Activated T-cell treated with anti-CD3 and anti-CD28 coated beads for 24 hours (primary cell): ENCODE measurements at regions not wholly inside any gene's neighbourhood (a gene's known extent, or its start where the extent isn't known, plus 50 kb on each side); places are given as distances from the start of the nearest gene placed in this dataset.

Experiments used
- DNase-seq: peaks from one replicate; pipeline ENCODE4 v3.0.0-alpha.2; 2020; ENCODE audit warnings: low read depth

DNA sequence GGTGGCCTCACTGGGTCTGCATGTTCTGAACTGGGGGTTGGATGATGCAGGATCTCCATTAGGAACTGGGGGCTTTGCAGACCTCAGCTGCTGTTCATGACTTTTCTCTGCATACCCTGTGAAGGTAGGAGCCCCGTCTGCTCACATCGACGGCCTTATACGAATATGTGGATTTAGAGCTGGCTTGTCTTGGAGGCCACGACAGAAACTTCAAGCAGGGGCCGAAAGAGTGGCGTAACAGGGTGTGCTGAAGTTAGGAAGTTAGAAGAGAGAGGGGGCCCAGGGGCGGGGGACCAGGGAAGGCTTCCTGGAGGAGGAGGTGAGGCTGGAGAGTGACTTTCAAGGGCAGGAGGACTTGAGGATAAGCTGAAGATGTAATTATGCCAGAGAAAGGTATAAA is 144.9 kb downstream of the TSN start:
- DNase-seq = no peak

- no peak for DNase-seq
Measured at GRCh38 chr2:121902171-121902591, 146.7 kb downstream of the TSN start.

DNA sequence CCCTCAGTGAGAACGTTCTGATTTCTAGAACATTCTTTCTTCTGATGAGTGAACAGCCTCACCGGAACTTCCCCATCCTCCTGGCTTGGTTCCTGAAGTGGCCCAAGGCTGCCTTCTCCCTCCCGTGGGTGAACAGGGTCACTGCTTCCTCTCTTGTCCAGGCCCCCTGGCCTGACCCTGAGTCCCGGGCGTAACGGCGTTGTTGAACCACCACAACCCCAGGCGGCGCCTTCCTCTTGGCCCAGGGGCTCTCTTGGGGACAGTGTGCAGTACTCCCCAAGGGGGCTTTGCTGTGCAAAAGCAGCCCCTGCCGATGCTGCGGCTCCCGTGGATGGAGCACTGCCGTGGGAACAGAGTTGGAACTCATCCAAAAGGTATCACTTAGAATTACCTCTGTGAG is 147.2 kb downstream of the TSN start:
- DNase-seq = no peak

GRCh38 chr2:121903037-121903689 is 147.7 kb downstream of the TSN start:
- no peak for DNase-seq

- DNase-seq = no peak
Measured at GRCh38 chr2:121904656-121905055, 149.2 kb downstream of the TSN start.

DNA sequence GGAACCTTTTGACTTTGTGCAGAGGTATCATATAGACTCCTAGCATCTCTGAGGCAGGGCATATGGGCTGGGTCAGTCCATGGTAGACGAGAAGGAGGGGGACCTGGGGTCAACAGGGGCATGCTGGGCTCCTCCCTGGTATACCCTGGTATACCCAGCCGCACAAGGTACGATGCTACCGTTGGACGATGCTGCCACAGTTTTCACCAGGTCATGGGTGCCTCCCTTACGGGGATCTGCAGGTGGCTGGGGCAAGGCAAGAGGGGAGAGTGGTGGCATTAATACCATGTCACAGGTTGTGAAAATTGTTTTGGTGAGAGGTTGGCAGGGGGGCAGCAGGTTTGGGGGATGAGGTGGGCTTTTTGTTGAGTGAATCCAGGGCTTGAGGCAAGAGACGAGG is 149.8 kb downstream of the TSN start:
- DNase-seq = no peak

DNA sequence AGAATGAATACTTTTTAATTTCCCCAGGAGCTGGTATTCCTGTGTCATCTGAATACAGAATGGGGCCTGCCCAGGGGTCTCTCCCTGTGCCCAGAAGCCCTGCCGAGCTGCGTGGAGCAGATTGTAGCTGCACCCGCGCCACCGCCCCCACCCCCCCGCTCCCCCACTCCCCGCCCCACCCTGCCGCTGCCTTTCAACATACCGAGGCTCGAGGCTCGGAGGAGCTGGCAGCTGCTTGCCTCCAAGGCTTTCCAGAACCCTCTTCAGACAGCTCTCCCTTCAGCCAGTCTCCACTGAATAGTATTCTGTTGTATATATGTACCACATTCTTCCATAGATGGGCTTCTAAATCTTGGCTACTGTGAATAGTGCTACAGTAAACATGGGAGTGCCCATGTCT is 150.7 kb downstream of the TSN start:
- DNase-seq = no peak

DNA sequence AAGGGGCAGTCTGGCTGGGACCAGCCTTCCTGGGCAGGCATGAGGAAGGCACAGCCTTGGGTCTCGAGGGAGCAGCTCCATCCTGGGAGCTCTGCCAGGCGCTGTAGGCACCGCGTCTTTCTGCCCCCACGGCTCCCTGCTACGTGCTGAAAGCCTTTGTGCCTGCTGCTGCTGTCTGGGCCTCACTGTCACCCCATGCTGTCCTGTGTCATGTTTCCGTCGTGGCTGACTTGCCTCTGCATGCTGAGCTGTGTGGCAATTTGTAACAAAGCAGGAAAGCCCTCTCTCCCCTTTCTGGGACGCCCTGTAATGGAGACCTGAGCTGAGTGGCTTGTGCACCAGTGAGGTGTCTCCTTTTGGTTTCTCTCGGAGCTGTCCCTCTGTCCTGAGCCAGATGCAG is 152.5 kb downstream of the TSN start:
- DNase-seq = no peak

DNA sequence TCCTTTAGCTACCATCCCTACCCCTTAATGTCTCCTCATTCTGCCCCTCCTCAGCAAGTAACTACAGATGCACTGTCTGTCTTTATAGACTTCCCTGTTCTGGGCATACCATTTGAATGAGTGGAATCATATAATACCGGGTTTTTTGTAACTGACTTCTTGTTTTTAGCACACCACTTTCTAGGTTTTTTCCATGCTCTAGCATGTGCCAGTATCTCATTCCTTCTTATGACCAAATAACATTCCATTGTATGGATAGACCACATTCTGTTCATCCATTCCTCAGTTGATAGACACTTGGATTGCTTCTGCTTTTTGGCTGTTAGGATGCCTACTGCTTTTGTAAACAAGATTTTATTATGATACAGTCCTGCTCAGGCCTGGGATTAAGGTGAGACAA is 154.7 kb downstream of the TSN start:
- DNase-seq = no peak

- DNase-seq = no peak
Measured at GRCh38 chr2:121911036-121911435, 155.6 kb downstream of the TSN start.

GRCh38 chr2:121917143-121917542 is 161.7 kb downstream of the TSN start:
- no peak for DNase-seq

DNA sequence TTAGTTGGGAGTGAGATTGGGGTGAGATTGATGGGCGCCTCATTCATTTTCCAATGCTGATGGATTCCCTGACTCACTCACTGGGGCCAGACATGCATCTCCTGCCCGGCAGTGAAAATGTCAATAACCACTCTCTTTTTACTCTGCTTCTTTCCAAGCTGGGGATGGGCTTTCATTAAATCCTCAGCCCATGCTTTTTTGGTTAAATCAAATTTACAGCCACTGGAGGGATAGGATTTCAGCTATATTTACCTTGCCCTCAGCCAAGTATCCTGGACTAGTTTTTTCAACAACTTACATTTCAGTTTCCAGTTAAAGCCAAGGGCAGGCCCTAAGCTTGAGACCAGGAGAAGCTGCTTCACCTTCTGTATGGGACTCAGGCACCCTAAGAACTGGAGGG is 162.8 kb downstream of the TSN start:
- no peak for DNase-seq

- DNase-seq = no peak
Measured at GRCh38 chr2:121919803-121920202, 164.4 kb downstream of the TSN start.

DNA sequence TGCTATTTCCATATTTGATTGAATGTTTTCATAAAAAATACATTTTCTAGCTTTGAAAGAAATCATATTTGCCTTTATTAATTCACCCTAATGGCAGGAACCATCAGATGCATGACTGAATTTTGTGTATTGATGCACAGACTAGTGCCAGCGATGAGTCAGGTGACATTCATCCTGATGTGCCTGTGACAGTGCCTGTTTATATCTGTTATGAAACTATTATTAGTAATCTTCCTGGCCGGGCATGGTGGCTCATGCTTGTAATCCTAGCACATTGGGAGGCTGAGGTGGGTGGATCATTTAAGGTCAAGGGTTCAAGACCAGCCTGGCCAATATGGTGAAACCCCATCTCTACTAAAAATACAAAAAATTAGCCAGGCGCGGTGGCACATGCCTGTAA is 170.0 kb downstream of the TSN start:
- DNase-seq = no peak

DNA sequence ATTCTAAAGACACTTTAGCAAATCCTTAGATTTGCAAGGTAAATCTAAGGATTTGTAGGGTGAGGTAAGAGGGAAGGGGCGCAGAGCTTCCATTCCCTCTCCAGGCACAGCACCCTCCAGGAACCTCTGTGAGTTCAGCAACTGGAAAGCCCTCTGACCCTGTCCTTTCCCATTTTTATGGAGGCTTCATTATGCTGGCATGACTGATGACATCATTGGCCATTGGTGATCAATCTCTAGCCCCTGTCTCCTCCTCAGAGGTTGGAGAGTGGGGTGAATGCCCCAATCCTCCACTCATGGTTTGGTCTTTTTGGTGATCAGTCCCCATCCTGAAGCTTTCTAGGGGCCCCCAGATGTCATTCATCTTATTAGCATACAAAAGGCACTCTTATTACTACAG is 187.8 kb downstream of the TSN start:
- no peak for DNase-seq

DNA sequence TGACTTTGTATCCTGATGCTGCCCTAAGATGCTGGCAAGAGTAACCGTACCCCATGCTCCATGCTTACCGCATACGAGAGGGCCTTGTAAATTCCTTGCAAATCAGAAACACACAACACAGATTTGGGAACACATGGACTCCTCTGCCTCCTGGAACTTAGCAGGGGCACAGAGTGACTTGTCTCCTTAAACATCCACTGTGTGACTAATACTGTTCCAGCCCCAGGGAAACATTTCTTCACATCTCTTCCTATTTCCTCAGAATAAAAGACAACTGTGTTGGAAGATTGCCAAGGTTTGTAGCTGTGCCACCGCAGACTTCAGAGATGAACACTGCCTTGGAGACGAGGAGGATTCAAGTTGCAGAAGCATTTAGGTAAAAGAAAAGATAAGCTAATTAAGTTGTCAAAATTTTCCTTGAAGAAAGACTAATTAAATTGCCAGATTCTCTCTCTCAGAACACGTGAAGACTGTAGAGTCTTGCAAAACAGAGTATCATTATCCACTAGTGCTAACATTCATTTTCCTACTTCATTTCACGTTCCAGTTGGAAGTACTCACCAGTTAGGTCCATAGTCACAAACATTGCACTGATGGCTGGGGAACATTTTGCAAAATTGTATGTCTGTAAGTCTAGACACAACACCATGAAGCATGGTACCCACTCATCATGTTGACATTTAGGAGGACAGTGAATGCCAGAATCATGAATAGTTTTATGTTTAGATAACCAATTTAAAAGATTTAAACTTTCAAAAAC is 188.8 kb downstream of the TSN start:
- DNase-seq = no peak

GRCh38 chr2:121947674-121948073 is 192.2 kb downstream of the TSN start:
- DNase-seq = no peak

GRCh38 chr2:121949271-121949670 is 193.8 kb downstream of the TSN start:
- no peak for DNase-seq

GRCh38 chr2:121955426-121955825 is 200.0 kb downstream of the TSN start:
- no peak for DNase-seq

- no peak for DNase-seq
Measured at GRCh38 chr2:121955872-121956271, 200.4 kb downstream of the TSN start.

- no peak for DNase-seq
Measured at GRCh38 chr2:121960251-121960650, 204.8 kb downstream of the TSN start.

GRCh38 chr2:121961761-121962160 is 206.3 kb downstream of the TSN start:
- no peak for DNase-seq

- no peak for DNase-seq
Measured at GRCh38 chr2:121965661-121966060, 210.2 kb downstream of the TSN start.

DNA sequence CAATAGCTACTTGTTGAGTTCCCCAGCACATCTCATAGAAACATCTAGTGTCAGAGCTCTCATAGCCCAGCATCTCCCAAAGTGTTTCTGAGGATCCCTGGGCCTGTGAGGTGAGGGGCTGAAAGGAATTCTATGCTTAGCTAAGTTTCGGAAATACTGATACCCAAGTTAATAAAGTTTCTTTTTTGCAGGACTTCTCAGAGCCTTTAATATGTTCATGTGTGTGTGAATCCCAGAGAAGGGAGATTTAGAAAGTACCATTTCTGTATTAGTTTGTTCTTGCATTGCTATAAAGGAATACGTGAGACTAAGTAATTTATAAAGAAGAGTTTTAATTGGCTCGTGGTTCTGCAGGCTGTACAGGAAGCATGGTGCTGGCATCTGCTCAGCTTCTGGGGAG is 211.2 kb downstream of the TSN start:
- no peak for DNase-seq
